ENCODE measurements at regions not wholly inside any gene's neighbourhood (a gene's known extent, or its start where the extent isn't known, plus 50 kb on each side); places are given as distances from the start of the nearest gene placed in this dataset.

DNA sequence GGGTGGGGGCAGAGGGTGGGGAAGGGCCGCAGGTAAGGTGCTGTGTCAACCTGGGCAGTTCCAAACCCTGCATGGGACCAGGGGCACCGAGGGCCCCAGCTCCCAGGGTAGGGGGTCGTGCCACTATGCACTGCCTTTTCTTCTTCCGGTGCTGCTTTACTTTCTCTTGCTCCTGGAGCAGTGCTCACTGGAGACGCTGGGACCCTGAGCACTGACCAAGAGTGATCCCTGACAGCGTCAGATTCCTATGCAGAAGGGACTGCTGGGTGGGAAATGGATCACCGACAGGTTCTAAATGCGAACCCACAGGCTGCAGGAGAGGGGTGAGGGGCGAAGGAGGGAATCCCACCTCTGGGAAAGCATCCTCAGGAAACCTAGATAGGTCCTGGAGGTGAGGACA lies 470.1 kb downstream of the SOX9 start:
- TF ChIP-seq SIN3A (IDR thresholded peaks at IDR 0.05; ENCODE audit: borderline replicate concordance, insufficient read depth, low read length) (no peak), REST (IDR thresholded peaks at IDR 0.05; ENCODE audit: insufficient read depth in 1 of 2, low read depth in 2 of 2, low read length in 2 of 2) (no peak), FOXP2 (optimal IDR thresholded peaks at IDR 0.05; ENCODE audit: borderline replicate concordance, extremely low read depth, extremely low read length, insufficient read depth) (no peak), TAF1 (IDR thresholded peaks at IDR 0.05; ENCODE audit: borderline replicate concordance, insufficient read depth, low read length) (no peak), POLR2AphosphoS5 (IDR thresholded peaks at IDR 0.05; ENCODE audit: low read depth, low read length) (no peak)

- TF ChIP-seq FOXP2 (optimal IDR thresholded peaks at IDR 0.05; ENCODE audit: borderline replicate concordance, extremely low read depth, extremely low read length, insufficient read depth) = no peak
- TF ChIP-seq POLR2AphosphoS5 (IDR thresholded peaks at IDR 0.05; ENCODE audit: low read depth, low read length) = no peak
- TF ChIP-seq TAF1 (IDR thresholded peaks at IDR 0.05; ENCODE audit: borderline replicate concordance, insufficient read depth, low read length) = no peak
- no peak for TF ChIP-seq SIN3A (IDR thresholded peaks at IDR 0.05; ENCODE audit: borderline replicate concordance, insufficient read depth, low read length)
- TF ChIP-seq REST (IDR thresholded peaks at IDR 0.05; ENCODE audit: insufficient read depth in 1 of 2, low read depth in 2 of 2, low read length in 2 of 2) = no peak
Measured at GRCh38 chr17:72591289-72592241, 470.7 kb downstream of the SOX9 start.

DNA sequence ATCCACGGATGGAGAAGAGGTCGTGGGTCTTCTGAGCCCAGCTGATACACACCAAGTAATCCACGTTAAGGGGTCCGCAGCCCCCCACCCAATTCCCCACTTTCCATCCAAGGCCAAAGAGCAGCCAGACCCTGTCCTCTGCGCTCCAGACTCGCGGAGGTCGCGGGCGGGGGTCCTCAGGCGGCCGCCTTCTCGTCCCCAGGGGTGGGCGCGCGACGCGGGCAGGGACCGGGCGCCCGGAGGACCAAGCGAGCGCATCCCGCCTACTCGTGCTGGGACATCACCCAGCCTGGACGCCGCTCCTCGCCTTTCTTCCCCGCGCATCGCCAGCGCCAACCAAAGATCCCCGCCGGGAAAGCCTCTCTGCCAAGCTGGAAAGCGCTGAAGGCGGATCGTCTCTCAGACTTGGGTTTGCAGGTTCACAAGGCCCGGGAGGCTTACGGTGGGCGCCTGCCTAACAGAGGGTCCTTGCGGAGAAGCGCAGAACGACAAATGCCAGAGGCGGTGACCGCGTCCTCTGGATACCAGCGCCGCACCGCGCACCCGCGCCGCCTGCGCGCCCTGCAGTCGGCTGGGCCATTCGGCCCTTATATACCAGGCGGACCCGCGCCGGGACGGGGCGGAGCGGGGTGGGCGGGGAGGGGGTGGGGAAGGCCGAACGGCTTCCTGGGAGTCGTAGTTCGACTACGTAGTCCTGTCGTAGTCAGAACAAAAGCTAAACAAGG lies 471.6 kb downstream of the SOX9 start:
- TF ChIP-seq TAF1 (IDR thresholded peaks at IDR 0.05; ENCODE audit: borderline replicate concordance, insufficient read depth, low read length) (peak; percentile 66; the same call in 1 of the 2 replicates), FOXP2 (optimal IDR thresholded peaks at IDR 0.05; ENCODE audit: borderline replicate concordance, extremely low read depth, extremely low read length, insufficient read depth) (no peak), POLR2AphosphoS5 (IDR thresholded peaks at IDR 0.05; ENCODE audit: low read depth, low read length) (peak; percentile 96), REST (IDR thresholded peaks at IDR 0.05; ENCODE audit: insufficient read depth in 1 of 2, low read depth in 2 of 2, low read length in 2 of 2) (0 out of 4 replicates have a peak, but pooled peaks of 1 of the 2 experiments have one; percentile 23), SIN3A (IDR thresholded peaks at IDR 0.05; ENCODE audit: borderline replicate concordance, insufficient read depth, low read length) (peak; percentile 34; the same call in 1 of the 2 replicates)

GRCh38 chr17:72592967-72593325 lies 472.1 kb downstream of the SOX9 start:
- TF ChIP-seq SIN3A (IDR thresholded peaks at IDR 0.05; ENCODE audit: borderline replicate concordance, insufficient read depth, low read length) = no peak
- TF ChIP-seq POLR2AphosphoS5 (IDR thresholded peaks at IDR 0.05; ENCODE audit: low read depth, low read length) = no peak
- TF ChIP-seq FOXP2 (optimal IDR thresholded peaks at IDR 0.05; ENCODE audit: borderline replicate concordance, extremely low read depth, extremely low read length, insufficient read depth) = no peak
- no peak for TF ChIP-seq REST (IDR thresholded peaks at IDR 0.05; ENCODE audit: insufficient read depth in 1 of 2, low read depth in 2 of 2, low read length in 2 of 2)
- no peak for TF ChIP-seq TAF1 (IDR thresholded peaks at IDR 0.05; ENCODE audit: borderline replicate concordance, insufficient read depth, low read length)

Data from PFSK-1 (cell line).